Left lobe of liver (tissue), 2 donors: ENCODE measurements at regions not wholly inside any gene's neighbourhood (a gene's known extent, or its start where the extent isn't known, plus 50 kb on each side); places are given as distances from the start of the nearest gene placed in this dataset.

Source experiments
- ATAC-seq: fragments of 200-7000 bp; cut with Tn5 transposase; one replicate; pipeline ENCODE4 v1.9.1; 2020; ENCODE audit warnings: mild to moderate bottlenecking, moderate library complexity
- DNase-seq: peaks from one replicate; pipeline ENCODE4 v3.0.0-alpha.2; 2020; ENCODE audit warnings: low spot score
- donor health status: DM: no; HTN: no; CAD: no; lungs with moderate emphysema.
- donor health status: DM: no; HTN: yes; CAD: no.

- DNase-seq: no peak
- ATAC-seq: no peak
Measured at GRCh38 chr10:6305401-6306321, 102.9 kb downstream of the PFKFB3 start.

GRCh38 chr10:6306917-6307316, 104.2 kb downstream of the PFKFB3 start:
- no peak for DNase-seq
- ATAC-seq: no peak

- ATAC-seq (no peak), DNase-seq (no peak)
Measured at GRCh38 chr10:6309816-6310215, 107.1 kb downstream of the PFKFB3 start.

- DNase-seq (no peak), ATAC-seq (no peak)
Measured at GRCh38 chr10:6310977-6311376, 108.2 kb downstream of the PFKFB3 start.

DNA sequence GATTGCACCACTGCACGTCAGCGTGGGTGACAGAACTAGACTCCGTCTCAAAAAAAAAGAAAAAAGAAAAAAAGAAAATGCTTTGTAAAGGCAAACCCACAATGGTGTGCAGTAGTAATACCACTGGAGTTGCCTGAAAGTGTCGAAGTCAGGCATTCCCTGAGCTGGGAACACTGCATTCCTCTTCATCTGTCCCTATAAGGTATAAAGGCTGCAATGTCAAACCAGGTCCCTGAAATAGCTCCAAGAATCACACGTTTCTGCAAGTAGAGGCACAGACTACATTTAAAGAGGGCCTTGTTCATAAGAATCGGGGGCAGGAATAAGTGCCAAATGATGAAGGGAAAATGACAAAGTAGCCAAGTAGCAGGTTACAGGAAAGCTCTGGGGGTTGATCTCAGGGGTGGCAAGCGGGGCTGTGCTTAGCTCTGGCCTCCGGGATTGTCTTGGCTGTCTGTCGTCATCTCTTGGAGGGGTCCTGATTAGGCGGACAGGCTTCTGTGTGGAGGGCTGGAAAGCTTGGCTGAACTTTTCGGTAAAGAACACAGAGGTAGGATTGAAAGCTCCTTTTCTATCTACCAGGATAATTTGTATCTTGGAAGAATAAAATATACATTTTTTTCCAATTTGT, 109.1 kb downstream of the PFKFB3 start:
- no peak for DNase-seq

DNA sequence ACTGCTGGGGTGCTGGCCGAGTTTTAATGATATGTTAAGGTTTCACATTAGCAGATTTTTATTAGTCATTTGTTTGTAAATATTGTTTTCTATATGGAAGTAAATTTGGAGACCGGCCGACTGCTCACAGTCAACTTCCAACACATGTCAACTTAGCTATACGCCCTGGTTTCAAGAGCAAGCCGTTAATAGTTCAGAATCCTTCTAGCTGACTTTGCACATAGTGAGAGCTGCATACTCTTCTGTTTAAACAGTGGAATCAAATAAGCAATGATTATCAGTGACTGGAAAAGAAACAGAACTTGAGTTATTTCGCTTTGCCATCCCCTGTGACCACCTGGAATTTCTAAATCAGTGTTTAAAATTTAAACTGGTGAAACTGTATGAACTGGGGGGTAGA, 109.9 kb downstream of the PFKFB3 start:
- DNase-seq (no peak), ATAC-seq (peak; percentile 53)

More for the DNA sequence above, 109.1 kb downstream of the PFKFB3 start:
- no peak for ATAC-seq

DNA sequence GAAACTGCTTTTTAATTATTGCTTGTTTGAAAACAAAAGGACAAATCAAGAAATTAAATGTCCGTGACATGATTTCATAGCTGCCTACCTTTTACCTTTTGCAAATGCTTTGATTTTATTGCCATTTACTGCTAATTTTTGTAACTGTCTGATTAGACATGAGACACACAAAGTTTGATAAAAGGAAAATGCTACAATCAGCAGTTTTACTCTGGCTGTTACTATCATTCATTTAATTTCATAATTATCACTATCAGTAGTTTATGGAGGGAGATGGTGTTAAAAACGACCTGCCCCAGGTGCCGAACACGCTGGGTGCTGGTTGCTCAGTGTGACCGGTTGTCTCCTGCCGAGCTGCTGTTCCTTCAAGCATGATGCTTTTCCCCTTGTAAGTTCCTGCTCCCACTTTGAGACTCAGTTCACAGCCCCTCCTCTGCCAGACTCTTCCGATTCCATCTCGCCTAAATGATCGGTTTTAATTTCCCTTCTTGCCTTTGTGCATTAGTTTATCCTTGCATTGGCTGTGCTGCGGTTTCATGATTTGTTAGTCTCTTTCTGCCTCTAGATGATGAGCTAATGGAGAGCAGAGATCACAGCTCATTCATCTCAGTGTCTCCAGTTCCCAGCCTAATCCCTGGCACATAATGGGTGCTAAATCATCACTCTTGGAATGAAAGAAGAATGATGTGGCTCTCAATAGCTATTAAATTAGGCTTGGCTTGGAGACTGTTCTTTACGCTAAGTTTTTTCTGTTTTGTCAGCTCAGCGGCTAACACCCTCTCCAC, 110.6 kb downstream of the PFKFB3 start:
- ATAC-seq: no peak

DNA sequence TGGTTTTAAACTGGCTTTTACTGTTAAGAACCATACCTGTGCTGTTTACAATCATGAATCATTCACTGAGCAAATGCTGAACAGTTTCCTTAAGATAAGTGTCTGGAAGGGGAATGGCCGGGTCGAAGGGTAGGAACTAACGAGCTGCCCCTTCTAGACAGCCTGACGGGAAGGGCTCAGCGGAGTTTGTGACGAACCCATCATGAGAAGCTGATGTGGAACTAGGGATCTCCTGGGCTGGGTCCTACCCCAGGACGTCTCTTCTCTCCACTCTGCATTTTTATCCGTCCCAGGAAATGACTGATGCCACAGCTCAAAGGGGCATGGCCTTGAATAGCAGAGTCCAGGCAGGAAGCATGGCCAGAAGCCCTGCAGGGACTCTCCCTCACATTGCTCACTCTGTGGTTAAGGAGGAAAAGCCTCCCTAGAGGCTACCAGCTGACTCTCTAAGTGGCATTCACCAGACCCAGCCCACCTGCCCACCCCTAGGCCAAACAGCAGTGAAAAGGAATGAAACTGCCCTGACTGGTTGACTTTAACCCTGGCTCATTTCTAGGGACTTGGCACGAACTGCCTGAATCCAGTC, 112.0 kb downstream of the PFKFB3 start:
- ATAC-seq (peak; percentile 70), DNase-seq (no peak)

More for the DNA sequence above, 110.6 kb downstream of the PFKFB3 start:
- no peak for DNase-seq

GRCh38 chr10:6319119-6319518, 116.4 kb downstream of the PFKFB3 start:
- no peak for DNase-seq
- no peak for ATAC-seq

- ATAC-seq (peak; percentile 98), DNase-seq (peak; percentile 66)
Measured at GRCh38 chr10:6320320-6321010, 117.7 kb downstream of the PFKFB3 start.

- DNase-seq (no peak), ATAC-seq (no peak)
Measured at GRCh38 chr10:6321880-6322279, 119.1 kb downstream of the PFKFB3 start.

- DNase-seq (no peak), ATAC-seq (no peak)
Measured at GRCh38 chr10:6322805-6323204, 120.1 kb downstream of the PFKFB3 start.

GRCh38 chr10:6327961-6328698, 125.4 kb downstream of the PFKFB3 start:
- ATAC-seq: no peak
- DNase-seq: no peak

GRCh38 chr10:6328699-6329423, 126.1 kb downstream of the PFKFB3 start:
- no peak for ATAC-seq
- DNase-seq: no peak

DNA sequence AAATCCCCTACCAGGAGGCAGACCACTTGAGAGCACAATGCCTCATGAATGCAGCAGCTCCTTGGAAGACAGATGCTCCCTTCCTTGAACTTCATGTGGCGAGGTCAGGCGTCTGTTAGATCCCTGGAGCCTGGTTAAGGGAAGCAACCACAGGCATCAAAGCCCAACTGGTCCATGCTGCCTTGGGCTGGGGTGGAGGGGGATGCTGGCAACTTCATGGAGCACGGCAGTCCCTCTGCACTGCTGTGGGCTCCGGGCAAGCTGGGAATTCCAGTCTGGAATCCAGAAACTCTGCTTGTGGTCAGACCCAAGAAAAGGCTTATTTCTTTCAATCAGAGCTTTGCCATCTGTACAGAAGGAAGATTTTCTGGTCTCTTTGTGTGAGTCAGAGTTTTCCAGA, 130.4 kb downstream of the PFKFB3 start:
- no peak for DNase-seq
- no peak for ATAC-seq

GRCh38 chr10:6333973-6334372, 131.2 kb downstream of the PFKFB3 start:
- DNase-seq: no peak
- no peak for ATAC-seq

DNA sequence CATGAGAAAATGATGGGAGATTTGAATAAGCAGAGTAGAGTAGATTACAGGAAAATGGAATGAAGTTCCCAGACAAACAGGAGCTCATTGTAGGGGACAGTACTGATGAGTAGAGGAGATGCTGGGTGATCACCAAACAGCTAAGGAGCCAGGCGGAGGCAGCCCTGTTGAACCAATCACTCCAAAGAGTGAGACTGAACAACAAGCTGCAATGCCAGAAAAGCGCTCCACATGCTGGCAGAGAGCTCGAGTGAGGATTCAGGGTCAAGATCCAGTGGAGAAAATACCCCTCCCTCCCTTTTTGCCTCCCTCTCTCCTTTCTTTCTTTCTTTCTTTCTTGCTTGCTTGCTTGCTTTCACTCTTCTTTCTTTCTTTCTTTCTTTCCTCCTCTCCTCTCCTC, 133.3 kb downstream of the PFKFB3 start:
- ATAC-seq (no peak), DNase-seq (no peak)

GRCh38 chr10:6337382-6337781, 134.7 kb downstream of the PFKFB3 start:
- ATAC-seq (no peak), DNase-seq (no peak)

DNA sequence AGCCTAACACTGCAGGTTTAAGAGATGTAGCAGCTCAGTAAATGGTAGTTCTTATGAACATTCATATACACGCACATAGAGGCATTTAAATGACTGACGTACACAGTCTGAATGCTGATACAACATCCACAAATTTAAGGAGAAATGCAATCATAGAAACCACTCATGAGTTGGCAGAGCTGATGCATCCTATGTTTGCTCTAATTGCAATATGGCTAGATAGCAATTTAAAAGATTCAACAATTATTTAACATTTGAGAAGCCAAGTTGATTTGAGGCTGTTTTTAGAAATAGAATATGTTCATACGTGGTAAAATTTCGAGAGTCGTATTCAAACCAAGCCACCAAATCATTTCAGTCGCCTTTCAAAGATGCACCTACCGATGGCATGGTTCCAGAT, 135.6 kb downstream of the PFKFB3 start:
- no peak for ATAC-seq

More for the DNA sequence above, 135.6 kb downstream of the PFKFB3 start:
- DNase-seq: no peak
